Nucleus accumbens (tissue), 56 donors: ENCODE measurements at regions not wholly inside any gene's neighbourhood (a gene's known extent, or its start where the extent isn't known, plus 50 kb on each side); places are given as distances from the start of the nearest gene placed in this dataset.
"Not testable (repeated sequence)": the region's sequence is repeated elsewhere in the genome, so short reads cannot be mapped to it uniquely, and the experiment has no call there.

ENCODE experiments used
- DNase-seq, 56 donors: peaks; one replicate each; lab custom pipeline; 2025; lab: John Stamatoyannopoulos, UW

DNA sequence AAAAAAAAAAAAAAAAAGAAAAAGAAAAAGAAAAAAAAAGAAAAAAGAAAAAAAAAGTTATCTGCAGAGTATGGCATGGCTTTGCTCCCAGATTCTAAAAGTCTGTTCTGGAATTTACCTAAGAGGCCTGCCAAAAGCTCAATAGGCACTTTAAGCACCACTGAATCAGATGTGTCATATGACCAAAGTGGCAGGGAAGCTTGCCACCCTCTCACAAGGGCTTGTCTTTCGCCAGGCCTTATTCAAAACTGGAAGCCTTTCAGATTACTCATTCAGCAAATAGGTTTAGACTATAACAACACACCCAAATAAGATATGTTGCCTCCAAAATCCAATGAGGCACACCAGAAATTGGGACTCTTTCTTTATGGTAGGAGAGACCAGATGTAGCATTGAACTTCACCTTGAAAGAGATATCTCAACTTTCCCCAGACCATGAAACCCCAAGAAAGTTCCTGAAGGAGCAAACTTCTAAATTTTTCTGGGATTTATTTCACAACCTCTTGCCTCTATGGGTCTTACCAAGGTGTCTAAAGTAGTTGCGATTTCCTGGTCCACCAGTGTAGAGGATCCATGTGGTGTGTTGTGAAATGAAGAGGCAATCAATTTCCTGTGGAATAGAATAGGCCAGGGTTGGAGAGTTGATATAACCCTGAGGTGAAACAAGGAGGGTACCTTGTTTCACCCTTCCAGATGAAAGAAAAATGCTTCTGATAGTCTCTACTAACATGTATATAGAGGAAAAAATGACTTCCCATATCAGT is 218.8 kb downstream of the DAD1 start:
- peak in 6 of 56 donors; percentile 4 to 61 (median 10) for DNase-seq

DNA sequence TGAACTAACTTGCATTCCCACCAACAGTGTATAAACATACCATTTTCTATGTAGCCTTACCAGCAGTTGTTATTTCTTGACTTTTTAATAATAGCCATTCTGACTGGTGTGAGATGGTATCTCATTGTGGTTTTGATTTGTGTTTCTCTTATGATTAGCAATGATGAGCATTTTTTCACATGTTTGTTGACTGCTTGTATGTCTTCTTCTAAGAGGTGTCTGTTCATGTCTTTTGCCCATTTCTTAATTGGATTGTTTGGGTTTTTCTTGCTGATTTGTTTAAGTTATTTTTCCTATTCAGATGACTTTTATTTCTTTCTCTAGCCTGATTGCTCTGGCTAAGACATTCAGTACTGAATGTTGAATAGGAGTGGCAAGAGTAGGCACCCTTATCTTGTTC is 230.3 kb downstream of the DAD1 start:
- no peak for DNase-seq

DNA sequence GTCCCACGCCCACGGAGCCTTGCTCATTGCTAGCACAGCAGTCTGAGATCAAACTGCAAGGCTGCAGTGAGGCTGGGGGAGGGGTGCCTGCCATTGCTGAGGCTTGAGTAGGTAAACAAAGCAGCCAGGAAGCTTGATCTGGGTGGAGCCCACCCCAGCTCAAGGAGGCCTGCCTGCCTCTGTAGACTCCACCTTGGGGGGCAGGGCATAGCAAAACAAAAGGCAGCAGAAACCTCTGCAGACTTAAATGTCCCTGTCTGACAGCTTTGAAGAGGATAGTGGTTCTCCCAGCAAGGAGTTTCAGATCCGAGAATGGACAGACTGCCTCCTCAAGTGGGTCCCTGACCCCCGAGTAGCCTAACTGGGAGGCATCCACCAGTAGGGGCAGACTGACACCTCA is 239.7 kb downstream of the DAD1 start:
- DNase-seq, result not testable (repeated sequence)

DNA sequence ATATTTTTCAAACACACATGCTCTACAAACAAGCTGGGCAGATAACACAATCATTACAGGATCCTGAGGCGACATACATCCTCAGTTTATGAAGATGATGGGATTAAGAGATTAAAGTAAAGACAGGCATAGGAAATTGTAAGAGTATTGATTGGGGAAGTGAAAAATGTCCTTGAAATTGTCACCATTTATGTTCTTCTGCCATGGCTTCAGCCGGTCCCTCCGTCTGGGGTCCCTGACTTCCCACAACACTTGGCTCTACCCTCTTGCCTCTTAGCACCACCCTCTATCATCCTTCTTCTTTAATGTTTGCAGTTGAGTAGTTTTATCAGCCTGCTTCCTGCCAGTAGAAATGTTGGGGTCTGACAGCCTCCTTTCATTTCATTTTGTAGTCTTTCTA is 244.4 kb downstream of the DAD1 start:
- no peak for DNase-seq

DNA sequence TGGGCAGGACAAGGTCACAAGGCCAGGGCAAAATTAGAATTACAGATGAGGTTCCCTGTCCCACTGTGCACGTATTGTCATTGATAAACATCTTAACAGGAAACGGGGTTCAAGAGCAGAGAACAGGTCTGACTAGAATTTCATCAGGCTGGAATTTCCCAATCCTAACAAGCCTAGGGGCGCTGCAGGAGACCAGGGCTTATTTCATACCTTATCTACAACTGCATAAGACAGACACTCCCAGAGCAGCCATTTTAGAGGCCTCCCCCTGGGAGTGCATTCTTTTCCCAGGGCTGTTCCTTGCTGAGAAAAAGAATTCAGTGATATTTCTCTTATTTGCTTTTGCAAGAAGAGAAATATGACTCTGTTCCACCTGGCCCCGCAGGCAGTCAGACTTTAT is 244.8 kb downstream of the DAD1 start:
- not testable (repeated sequence) for DNase-seq

DNA sequence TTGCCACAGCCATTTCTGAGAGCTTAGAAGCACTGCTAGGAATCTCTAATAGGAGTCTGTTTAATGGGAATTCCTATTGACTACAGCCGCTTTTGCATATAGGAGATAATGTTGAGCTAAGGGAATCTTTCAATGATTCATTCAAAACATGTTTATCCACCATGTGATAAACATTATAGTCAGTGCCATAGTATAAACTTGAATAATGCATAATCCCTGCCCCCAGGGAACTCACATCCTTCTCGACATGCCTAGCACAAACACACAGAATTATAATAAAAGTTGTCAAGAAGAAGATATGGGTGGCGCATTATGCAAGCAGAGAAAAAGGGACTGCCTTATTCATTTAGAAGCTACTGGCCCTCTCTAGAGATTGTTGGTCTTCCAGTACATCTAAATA is 248.0 kb downstream of the DAD1 start:
- no peak for DNase-seq

DNA sequence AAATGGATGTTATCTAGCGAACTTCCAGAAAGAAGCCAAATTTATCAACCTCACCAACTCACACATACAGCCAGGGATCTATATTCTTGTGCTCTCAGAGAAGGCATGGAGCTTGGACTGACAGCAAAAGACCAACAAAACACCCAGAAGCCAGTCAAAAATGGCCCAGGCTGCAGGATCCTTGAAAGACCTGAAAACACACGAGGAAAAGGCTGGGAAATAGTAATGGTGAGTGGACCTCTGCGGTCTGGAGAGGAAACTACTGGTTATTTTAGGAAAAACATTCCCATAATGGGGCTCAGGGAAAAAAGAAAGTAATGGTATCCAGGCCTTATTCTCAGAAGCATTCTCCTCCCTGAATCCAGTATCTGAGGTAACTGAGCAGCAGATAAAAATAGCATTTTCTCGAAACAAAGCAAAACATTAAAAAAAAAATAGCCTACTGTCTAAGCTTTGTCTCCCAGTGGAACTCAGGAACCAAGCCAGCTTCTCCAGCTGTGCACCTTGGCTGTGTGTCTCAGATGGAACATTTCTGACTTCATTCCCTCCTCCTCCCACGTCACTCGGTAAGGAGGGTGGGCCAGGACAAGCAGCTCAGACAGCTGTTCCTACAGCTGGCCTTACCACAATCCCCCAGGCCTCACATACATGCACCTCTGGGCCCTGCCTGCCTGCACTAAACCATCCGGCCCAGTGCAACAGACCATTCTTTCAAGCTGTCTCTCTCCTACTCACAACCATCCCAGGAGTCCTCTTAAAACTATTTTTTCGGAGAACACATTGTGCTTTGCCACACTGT is 249.9 kb downstream of the DAD1 start:
- DNase-seq, result peak in 21 of 56 donors; percentile 2 to 76 (median 12)

DNA sequence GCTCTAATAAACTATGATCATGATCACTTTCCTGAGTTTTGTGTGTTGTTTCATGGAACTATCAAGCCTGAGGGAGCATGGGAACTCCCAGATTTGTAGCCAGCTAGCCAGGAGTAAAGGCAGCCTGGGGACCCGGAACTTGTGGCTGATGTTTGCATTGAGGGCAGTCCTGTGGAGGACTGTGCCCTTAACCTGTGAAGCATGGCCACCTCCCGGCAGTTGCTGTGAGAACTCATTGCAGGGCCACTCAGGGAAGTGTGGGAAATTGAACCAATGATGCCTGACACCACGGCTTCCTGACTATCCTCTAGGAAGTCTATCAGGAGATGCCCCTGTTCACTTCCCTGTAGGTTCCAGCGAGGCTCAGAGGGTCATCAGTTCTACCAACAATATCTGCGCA is 250.6 kb downstream of the DAD1 start:
- DNase-seq, result no peak

DNA sequence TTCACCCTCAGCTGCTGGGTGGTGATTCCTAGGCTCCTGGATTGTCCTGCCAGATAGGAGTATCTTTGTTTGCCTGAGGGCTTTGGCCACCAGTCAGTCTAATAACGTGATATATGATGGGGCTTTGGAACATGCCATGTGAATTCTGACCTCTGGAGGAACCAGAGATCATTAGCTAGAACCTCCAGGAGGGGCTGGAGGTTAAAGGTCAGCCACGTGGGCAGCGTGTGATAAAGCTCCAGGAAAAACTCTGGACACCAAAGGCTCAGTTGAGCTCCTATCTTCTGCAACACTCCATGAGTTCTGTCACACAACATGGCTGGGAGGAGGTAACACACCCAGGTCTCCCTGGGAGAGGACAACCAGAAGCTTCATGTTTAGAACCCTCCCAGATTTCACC is 251.1 kb downstream of the DAD1 start:
- DNase-seq, result no peak

DNA sequence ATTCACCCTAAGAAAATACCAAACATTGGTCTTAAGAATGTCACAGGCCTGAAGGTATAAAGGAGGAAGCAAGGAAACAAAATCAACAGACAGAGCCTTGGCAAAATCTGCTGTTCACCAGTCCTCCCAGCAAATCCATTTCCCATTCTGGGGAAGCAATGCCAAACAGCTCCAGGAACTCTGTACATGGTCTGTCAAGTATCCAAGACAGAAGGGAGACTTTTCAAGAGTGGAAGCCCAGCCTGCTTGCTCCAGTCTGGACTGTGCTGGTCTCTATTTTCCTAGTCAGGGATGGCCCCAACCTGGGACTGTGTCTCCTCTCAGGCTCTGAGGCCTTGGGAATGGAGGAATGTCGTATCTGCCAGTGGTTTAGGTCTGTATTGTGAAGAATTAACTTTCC is 251.5 kb downstream of the DAD1 start:
- DNase-seq, result no peak

DNA sequence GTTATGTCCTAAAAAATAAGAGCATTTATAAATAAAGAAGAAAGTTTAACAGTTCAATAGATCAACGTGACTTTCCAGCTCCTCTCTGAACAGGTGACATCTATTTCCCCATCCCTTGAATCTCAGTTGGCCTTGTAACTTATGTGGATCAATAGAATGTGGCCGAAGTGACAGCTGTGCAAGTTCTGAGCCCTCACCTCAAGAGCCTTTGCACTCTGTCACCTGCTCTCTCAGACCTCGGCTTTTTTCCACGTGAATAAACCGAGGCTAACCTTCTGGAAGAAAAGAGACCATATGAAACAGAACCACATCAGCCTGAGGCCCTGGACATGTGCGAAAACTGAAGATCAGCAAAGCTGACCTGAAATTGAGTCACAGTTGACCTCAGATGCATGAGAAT is 253.0 kb downstream of the DAD1 start:
- no peak for DNase-seq

DNA sequence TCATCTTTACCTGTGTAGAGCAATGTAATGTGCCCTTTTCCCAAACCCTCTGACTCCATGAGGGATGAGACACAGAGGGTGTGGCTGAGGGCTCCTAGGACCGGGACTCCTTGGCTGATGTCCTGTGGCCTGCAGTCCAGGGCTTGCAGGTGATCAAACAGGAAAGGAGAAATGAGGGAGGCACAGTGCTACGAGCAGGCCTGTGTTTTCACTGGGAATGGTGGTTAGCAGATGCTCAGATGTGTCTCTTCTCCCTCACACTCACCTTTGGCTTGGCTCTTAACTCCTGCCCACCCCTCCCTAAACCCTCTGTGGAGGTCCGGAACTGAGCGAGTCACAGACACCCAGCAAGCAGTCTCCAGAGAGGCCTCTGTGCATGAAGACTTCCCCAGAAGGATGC is 254.4 kb downstream of the DAD1 start:
- DNase-seq, result no peak

DNA sequence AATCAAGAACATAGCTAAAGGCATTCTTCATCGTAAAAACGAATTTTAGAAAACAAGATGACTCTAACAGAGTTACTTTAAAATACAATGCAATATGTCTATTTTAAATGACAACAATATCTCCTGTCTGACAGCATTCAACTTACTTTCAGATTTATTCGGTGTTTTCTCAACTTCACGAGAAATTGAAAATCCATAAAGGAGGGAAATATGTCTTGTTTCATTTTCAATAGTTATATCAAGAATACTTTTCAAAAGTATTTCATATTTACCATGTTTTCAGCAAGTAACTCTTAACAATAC is 254.8 kb downstream of the DAD1 start:
- DNase-seq, result no peak

DNA sequence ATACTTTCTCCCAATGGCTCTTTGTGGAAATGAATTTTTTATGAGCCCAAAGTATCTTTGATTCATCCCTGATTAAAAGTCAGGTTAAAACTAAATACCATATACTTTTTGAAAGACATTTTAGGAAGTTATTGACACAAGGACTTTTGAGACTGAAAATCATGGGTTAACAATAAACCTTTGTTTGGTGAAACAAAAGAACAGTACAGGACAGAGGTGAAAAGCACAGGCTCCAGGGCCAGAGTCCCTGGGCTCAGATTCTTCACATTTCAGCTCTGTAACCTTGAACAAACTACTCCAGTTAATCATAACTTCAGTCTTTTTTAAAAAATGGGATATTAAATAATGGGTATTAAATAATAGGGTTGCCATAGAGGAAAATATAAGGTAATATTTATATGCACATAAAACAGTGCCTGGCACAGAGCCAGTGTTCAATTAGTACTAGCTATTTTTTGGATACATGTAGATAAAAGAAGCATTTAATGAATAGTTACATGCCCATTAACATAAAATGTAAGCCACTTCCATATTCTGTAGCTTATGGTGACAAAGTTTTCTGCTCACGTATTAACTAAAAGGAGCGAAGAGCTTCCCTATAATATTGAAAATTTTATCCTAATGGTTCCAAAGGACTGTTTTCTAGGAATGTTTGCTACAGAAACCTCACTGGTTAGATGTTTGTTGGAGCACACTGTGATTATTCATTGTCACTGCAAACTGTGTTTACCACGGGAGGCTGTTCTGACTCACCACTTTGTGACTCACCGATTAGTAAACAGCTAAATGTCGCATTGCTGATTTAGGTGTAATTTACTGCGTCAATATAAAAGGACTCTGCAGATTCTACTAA is 255.4 kb downstream of the DAD1 start:
- peak in 2 of 56 donors; percentile 3 to 69 for DNase-seq

DNA sequence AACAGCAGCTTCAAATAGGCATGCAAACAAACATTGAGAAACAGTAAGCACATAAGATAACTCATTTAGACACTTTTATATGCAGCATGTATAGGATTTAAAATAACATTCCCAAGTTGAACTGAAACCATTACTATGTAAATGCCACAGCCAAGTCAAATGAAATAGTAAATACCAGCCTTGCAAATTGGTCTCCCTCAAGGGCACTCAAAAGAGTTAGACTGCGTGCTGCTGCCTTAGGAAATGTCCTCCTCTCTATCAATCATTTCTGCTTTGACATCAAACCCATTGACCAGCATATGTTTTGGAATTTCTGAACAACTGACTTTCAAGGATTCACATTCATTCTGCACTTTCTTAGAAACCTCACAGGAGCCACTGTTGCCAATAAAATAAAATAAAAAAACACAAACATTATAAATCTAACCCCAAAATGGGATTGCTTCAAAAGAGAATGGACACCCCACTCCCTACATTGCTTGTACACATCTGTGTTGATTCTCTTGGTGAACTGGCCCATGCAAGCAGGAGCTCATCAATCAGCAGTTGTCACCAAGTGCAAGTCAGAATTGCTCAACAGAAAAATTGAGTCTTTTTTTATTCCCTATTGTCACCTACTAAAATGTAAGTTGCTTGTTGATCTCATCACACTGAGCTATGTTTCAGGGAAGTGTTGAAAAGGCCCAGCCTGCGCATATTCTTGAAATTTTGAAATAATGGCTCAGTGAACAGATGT is 256.2 kb downstream of the DAD1 start:
- DNase-seq, result no peak

DNA sequence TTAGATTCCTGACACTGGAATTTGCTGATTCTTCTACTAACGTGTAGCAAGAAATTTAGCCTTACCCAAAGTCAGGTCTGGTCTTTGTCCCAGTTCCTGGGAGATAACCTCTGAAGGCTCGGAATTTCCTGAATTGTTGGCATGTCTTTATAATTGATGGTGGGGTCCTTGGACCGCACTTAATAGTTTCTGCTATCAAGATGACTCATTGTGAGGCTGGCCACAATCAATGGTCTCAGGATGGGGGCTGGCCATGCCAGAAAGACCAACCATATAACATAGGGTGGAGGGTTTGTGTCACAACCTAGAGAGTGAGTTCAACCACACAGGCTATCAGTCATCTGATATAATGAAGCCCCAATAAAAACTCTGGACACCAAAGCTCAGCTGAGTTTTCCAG is 259.7 kb downstream of the DAD1 start:
- no peak for DNase-seq

DNA sequence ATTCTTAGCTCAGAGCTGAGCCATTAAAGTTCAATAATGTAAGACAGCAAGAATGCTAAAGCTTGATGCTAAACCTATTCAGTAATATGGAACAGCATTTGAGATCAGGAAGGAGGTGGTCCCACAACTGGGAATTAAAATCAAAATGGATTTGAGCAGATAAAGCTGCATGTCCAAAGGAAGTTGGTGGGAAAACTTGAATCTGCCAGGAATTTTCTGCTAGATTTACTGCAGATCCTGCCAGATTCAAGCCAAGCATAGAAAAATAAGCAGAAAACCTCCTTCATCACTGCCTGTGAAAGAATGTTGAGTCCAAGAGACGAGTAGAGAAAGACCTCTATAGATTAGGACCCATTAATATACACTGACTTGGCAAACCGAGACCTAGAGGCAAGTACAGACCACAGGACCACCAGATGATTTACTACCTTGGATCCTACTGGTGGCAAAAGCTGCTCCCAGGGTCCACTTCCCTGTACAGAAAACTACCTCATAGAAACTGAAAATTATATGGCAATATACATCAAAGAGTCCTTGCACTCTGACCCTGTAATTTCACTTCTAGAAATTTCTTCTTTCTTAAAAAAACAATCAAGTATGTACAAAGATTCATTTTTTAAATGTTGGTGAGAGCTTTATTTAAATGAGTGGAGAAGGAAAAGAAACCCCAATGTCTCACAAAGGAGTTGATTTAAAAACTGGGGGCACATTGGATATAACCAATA is 263.2 kb downstream of the DAD1 start:
- DNase-seq, result no peak

DNA sequence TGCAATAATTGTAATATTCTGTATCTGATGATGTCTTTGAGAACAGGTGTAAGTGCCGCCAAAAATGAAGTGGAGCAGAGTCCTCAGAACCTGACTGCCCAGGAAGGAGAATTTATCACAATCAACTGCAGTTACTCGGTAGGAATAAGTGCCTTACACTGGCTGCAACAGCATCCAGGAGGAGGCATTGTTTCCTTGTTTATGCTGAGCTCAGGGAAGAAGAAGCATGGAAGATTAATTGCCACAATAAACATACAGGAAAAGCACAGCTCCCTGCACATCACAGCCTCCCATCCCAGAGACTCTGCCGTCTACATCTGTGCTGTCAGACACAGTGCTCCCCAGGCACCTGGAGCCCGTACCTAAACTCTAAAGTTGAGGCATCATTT is 268.7 kb downstream of the DAD1 start:
- DNase-seq, result no peak

DNA sequence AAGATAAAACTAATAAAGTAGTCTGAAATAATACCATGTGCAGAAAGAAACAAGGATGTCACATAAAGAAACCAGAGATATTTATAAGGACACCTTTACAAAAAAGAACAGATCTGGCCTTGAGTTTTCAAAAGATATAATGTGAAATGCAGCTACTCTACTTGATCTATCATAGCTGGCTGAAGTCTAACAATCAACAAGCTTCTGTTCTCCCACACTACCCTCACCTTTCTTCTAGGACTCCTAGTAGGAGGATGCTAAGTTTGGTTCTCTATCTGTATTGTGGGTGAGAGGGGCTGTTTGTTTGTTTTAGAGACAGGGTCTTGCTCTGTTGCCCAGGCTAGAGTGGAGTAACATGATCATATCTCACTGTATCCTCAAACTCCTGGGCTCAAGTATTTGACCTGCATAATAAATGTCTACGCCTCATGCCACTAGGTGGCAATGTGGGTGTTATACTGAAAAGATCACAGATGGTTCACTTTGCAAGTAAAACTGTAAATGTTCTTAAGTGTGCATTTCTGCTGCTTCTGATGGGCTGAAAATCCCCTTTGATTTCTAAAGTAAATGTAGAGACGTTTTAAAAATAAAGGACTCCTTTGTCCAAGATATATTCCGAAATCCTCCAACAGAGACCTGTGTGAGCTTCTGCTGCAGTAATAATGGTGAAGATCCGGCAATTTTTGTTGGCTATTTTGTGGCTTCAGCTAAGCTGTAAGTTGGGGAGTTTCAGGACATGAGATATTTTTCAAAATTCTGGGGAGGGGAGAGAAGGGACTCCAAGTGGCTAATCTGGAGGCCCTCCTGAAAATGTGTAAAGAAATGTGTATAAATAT is 269.3 kb downstream of the DAD1 start:
- DNase-seq, result peak in 40 of 56 donors; percentile 0 to 82 (median 28)
